A549 (cell line): ENCODE measurements at regions not wholly inside any gene's neighbourhood (a gene's known extent, or its start where the extent isn't known, plus 50 kb on each side); places are given as distances from the start of the nearest gene placed in this dataset.

Source experiments
- ATAC-seq, 2 experiments: fragments of 200-7000 bp in 1 of 2; fragments of >200 bp in 1 of 2; cut with Nextera tagmentation in 1 of 2; cut with Tn5 transposase in 1 of 2; 3 replicates each; pipeline versions ENCODE4 v1.8.0 to v1.9.1; 2018 to 2020; ENCODE audit warnings: mild to moderate bottlenecking in 1 of 2, moderate library complexity in 1 of 2
- CTCF ChIA-PET: fragments of 300-600 bp; sonication (Branson Sonifier 250); formaldehyde crosslinking; extraction: SDS; loops from one replicate; lab custom pipeline; 2021; ENCODE audit warnings: antibody characterized with exemption, inconsistent platforms; lab: Yijun Ruan, JAX
- POLR2A ChIA-PET: fragments of 350-600 bp; formaldehyde crosslinking; extraction: SDS; loops from one replicate; lab custom pipeline; 2021; ENCODE audit warnings: antibody characterized with exemption, inconsistent platforms; lab: Yijun Ruan, JAX
- DNase-seq, 2 experiments: peaks; one replicate each; pipeline versions ENCODE4 v3.0.0 to v3.0.0-alpha.2; 2011 to 2016; ENCODE audit warnings: low read depth in 1 of 2, low spot score in 1 of 2
- FAIRE-seq: peaks from 2 replicates; lab custom pipeline; 2011; peaks lifted over from hg19 to GRCh38; lab: Jason Lieb, UNC
- H3K27ac ChIP-seq, 2 experiments: fragments of >200 bp; sonication (Bioruptor Twin); formaldehyde crosslinking; 3 replicates each; pipeline ENCODE4 v1.5.1; 2016 to 2017
- H3K4me1 ChIP-seq: fragments of >200 bp; sonication (Bioruptor Twin); formaldehyde crosslinking; 3 replicates; pipeline ENCODE4 v1.6.1; 2016
- H3K4me2 ChIP-seq: fragments of >200 bp; sonication (Bioruptor Twin); formaldehyde crosslinking; 3 replicates; pipeline ENCODE4 v1.6.1; 2016
- H3K4me3 ChIP-seq: fragments of >200 bp; sonication (Bioruptor Twin); formaldehyde crosslinking; 3 replicates; pipeline ENCODE4 v1.5.1; 2016
- H3K9me3 ChIP-seq: fragments of >200 bp; sonication (Bioruptor Twin); formaldehyde crosslinking; 3 replicates; pipeline ENCODE4 v1.6.1; 2016
- BCL3 ChIP-seq: fragments of >200 bp; sonication (Bioruptor Twin); formaldehyde crosslinking; IDR thresholded peaks from 3 replicates; pipeline ENCODE4 v1.6.1; 2016
- CBX2 ChIP-seq: fragments of 200-600 bp; sonication (generic); IDR thresholded peaks from 2 replicates; pipeline ENCODE4 v1.6.1; 2016; ENCODE audit warnings: low read depth, mild to moderate bottlenecking, borderline replicate concordance
- CBX8 ChIP-seq: fragments of 200-600 bp; sonication (generic); IDR thresholded peaks from 2 replicates; pipeline ENCODE4 v1.6.1; 2016
- CEBPB ChIP-seq, 2 experiments: fragments of >200 bp in 1 of 2; sonication (Bioruptor Twin) in 1 of 2; formaldehyde crosslinking in 1 of 2; IDR thresholded peaks; 2 replicates each; pipeline ENCODE4 v1.6.1; 2012 to 2016
- CHD4 ChIP-seq: fragments of 200-600 bp; sonication (generic); IDR thresholded peaks from 2 replicates; pipeline ENCODE4 v1.6.1; 2016; ENCODE audit warnings: antibody characterized with exemption, mild to moderate bottlenecking, borderline replicate concordance
- CTCF ChIP-seq: fragments of >200 bp; sonication (Bioruptor Twin); formaldehyde crosslinking; IDR thresholded peaks from 3 replicates; pipeline ENCODE4 v1.5.1; 2016
- EHF ChIP-seq: fragments of 250-450 bp; sonication (Bioruptor Pico); IDR thresholded peaks from 2 replicates; pipeline ENCODE4 v1.5.0; 2020; ENCODE audit warnings: mild to moderate bottlenecking
- EP300 ChIP-seq, 2 experiments: fragments of >200 bp; sonication (Bioruptor Twin); formaldehyde crosslinking; IDR thresholded peaks; 2 replicates in 1 of 2; 3 replicates in 1 of 2; pipeline ENCODE4 v1.6.1; 2016 to 2017
- ESRRA ChIP-seq: fragments of 150-350 bp; IDR thresholded peaks from 2 replicates; pipeline ENCODE4 v1.6.1; 2014; ENCODE audit warnings: mild to moderate bottlenecking, low read length, borderline replicate concordance
- FOSB ChIP-seq: fragments of 250-450 bp; sonication (Bioruptor Pico); IDR thresholded peaks from 2 replicates; pipeline ENCODE4 v1.5.0; 2020; ENCODE audit warnings: mild to moderate bottlenecking, moderate library complexity
- FOSL2 ChIP-seq, 2 experiments: fragments of 450-650 bp in 1 of 2; fragments of >200 bp in 1 of 2; sonication (Bioruptor Twin) in 1 of 2; formaldehyde crosslinking; IDR thresholded peaks; 2 replicates each; pipeline versions ENCODE4 v1.5.0 to v1.6.1; 2016 to 2020; ENCODE audit warnings: mild to moderate bottlenecking in 1 of 2, moderate library complexity in 1 of 2
- HDAC2 ChIP-seq: fragments of 200-600 bp; sonication (generic); IDR thresholded peaks from 2 replicates; pipeline ENCODE4 v1.6.1; 2016
- HEYL ChIP-seq: fragments of 250-450 bp; sonication (Bioruptor Pico); IDR thresholded peaks from 2 replicates; pipeline ENCODE4 v1.8.0; 2021; ENCODE audit warnings: mild to moderate bottlenecking, moderate library complexity
- HMGXB4 ChIP-seq: fragments of 250-450 bp; sonication (Bioruptor Pico); IDR thresholded peaks from 2 replicates; pipeline ENCODE4 v1.5.0; 2021; ENCODE audit warnings: mild to moderate bottlenecking, moderate library complexity, borderline replicate concordance
- HOXA7 ChIP-seq: fragments of 250-450 bp; sonication (Bioruptor Pico); IDR thresholded peaks from 2 replicates; pipeline ENCODE4 v1.5.0; 2020; ENCODE audit warnings: mild to moderate bottlenecking, moderate library complexity
- HOXB13 ChIP-seq: fragments of 250-450 bp; sonication (Bioruptor Pico); IDR thresholded peaks from 2 replicates; pipeline ENCODE4 v1.5.0; 2020; ENCODE audit warnings: low read depth, mild to moderate bottlenecking, moderate library complexity
- HOXB5 ChIP-seq: fragments of 250-450 bp; sonication (Bioruptor Pico); IDR thresholded peaks from 2 replicates; pipeline ENCODE4 v1.5.0; 2020; ENCODE audit warnings: mild to moderate bottlenecking, moderate library complexity
- JUN ChIP-seq, 2 experiments: fragments of >200 bp; sonication (Bioruptor Twin); formaldehyde crosslinking; IDR thresholded peaks; 2 replicates in 1 of 2; 3 replicates in 1 of 2; pipeline ENCODE4 v1.6.1; 2016 to 2017
- JUNB ChIP-seq: fragments of >200 bp; sonication (Bioruptor Twin); formaldehyde crosslinking; IDR thresholded peaks from 2 replicates; pipeline ENCODE4 v1.6.1; 2016
- MAFK ChIP-seq: fragments of 450-650 bp; IDR thresholded peaks from 2 replicates; pipeline ENCODE4 v1.6.1; 2014; ENCODE audit not compliant: partially characterized antibody
- MAZ ChIP-seq: fragments of 150-350 bp; IDR thresholded peaks from 2 replicates; pipeline ENCODE4 v1.6.1; 2014; ENCODE audit warnings: antibody characterized with exemption, low read depth, low read length, borderline replicate concordance
- MYC ChIP-seq: IDR thresholded peaks from 2 replicates; pipeline ENCODE4 v1.6.1; 2012; ENCODE audit warnings: mild to moderate bottlenecking, inconsistent platforms, low read length, improper control_type of control experiment, borderline replicate concordance
- NPAS2 ChIP-seq: fragments of 250-450 bp; sonication (Bioruptor Pico); IDR thresholded peaks from 2 replicates; pipeline ENCODE4 v1.8.0; 2022; ENCODE audit warnings: mild to moderate bottlenecking, moderate library complexity, borderline replicate concordance
- PHF8 ChIP-seq: fragments of 200-600 bp; sonication (generic); IDR thresholded peaks from 2 replicates; pipeline ENCODE4 v1.6.1; 2016; ENCODE audit warnings: low read depth, mild to moderate bottlenecking, antibody characterized with exemption, moderate library complexity, borderline replicate concordance
- RARB ChIP-seq: fragments of 250-450 bp; sonication (Bioruptor Pico); IDR thresholded peaks from 2 replicates; pipeline ENCODE4 v1.8.0; 2021; ENCODE audit warnings: mild to moderate bottlenecking, moderate library complexity
- RNF2 ChIP-seq: fragments of 200-600 bp; sonication (generic); IDR thresholded peaks from 2 replicates; pipeline ENCODE4 v1.6.1; 2016; ENCODE audit warnings: low read depth, mild to moderate bottlenecking, antibody characterized with exemption, moderate library complexity, borderline replicate concordance
- SMC3 ChIP-seq: fragments of >200 bp; sonication (Bioruptor Twin); formaldehyde crosslinking; IDR thresholded peaks from 3 replicates; pipeline ENCODE4 v1.6.1; 2018; ENCODE audit warnings: inconsistent platforms
- SREBF2 ChIP-seq: fragments of 450-650 bp; IDR thresholded peaks from 2 replicates; pipeline ENCODE4 v1.6.1; 2014; ENCODE audit warnings: mild to moderate bottlenecking, moderate library complexity
- ZC3H11A ChIP-seq: fragments of 450-650 bp; IDR thresholded peaks from 2 replicates; pipeline ENCODE4 v1.6.1; 2014; ENCODE audit warnings: antibody characterized with exemption, mild to moderate bottlenecking
- ZSCAN20 ChIP-seq: fragments of 250-450 bp; sonication (Bioruptor Pico); IDR thresholded peaks from 2 replicates; pipeline ENCODE4 v1.8.0; 2022; ENCODE audit warnings: mild to moderate bottlenecking, moderate library complexity
- WGBS: methylation state at CpG from one replicate; pipeline ENCODE4 v1.1.6; 2017; ENCODE audit errors: missing lambda C conversion rate; 5-methylcytosine and 5-hydroxymethylcytosine counted together

- Histone ChIP-seq H3K27ac (no peak overlapping the region), H3K4me1 (no peaks in the 10 kb centered on the region), H3K4me2 (no peak overlapping the region), H3K9me3 (no peaks in the 10 kb centered on the region), H3K4me3 (no peak overlapping the region)
- CTCF ChIA-PET, result interaction anchor here (1.1 kb wide), 1 partner anchor 13 kb away, joined by 3 read pairs; no protein-coding TSS in a partner anchor
- no peak for DNase-seq
- WGBS, result 21% methylated on average over 4 of the region's 4 CpGs
- TF ChIP-seq ZSCAN20 (CRISPR knock-in tag) (no peak), CHD4 (no peak), MYC (no peak), HOXB13 (CRISPR knock-in tag) (no peak), CEBPB (IDR thresholded peaks at IDR 0.05) (no peak), FOSL2 (IDR thresholded peaks at IDR 0.05) (no peak), FOSL2 (CRISPR knock-in tag; IDR thresholded peaks at IDR 0.05) (no peak), PHF8 (no peak), ZC3H11A (no peak), EHF (CRISPR knock-in tag) (no peak), CTCF (no peak), JUN (IDR thresholded peaks at IDR 0.05) (no peak), FOSB (CRISPR knock-in tag) (no peak), SREBF2 (no peak), HMGXB4 (CRISPR knock-in tag) (no peak), SMC3 (no peak), RNF2 (no peak), CBX2 (no peak), HDAC2 (no peak)
- FAIRE-seq, result no peak
- POLR2A ChIA-PET, result no interaction called here
- ATAC-seq, result no peak
These were observed 488.4 kb downstream of the ACTR3B start for GRCh38 chr7:153247926-153248325.

- H3K9me3 ChIP-seq, result no peaks in the 10 kb centered on the region
- ChIA-PET POLR2A (no interaction called here), CTCF (interaction anchor here (0.9 kb wide), 1 partner anchor 44 kb away, joined by 3 read pairs; no protein-coding TSS in a partner anchor)
- no peak overlapping the region for H3K4me3 ChIP-seq
- ATAC-seq (no peak), FAIRE-seq (no peak), DNase-seq (no peak)
- no peaks in the 10 kb centered on the region for H3K4me1 ChIP-seq
- H3K27ac ChIP-seq, result no peak overlapping the region
- no peak overlapping the region for H3K4me2 ChIP-seq
- no peak for TF ChIP-seq JUNB
- TF ChIP-seq HOXA7, result no peak
- TF ChIP-seq ESRRA, result no peak
- TF ChIP-seq JUN (IDR thresholded peaks at IDR 0.05), result no peak
- no peak for TF ChIP-seq BCL3
- no peak for TF ChIP-seq EHF (CRISPR knock-in tag)
- no peak for TF ChIP-seq FOSL2 (IDR thresholded peaks at IDR 0.05)
- no peak for TF ChIP-seq FOSL2 (CRISPR knock-in tag; IDR thresholded peaks at IDR 0.05)
- TF ChIP-seq MAFK, result no peak
- no peak for TF ChIP-seq HOXB5 (CRISPR knock-in tag)
- TF ChIP-seq CBX8, result no peak
- TF ChIP-seq NPAS2 (CRISPR knock-in tag), result no peak
- TF ChIP-seq RARB (CRISPR knock-in tag), result no peak
- no peak for TF ChIP-seq MAZ
- no peak for TF ChIP-seq HEYL (CRISPR knock-in tag)
- TF ChIP-seq SREBF2, result no peak
- TF ChIP-seq EP300 (IDR thresholded peaks at IDR 0.05), result no peak
- TF ChIP-seq CEBPB (IDR thresholded peaks at IDR 0.05), result no peak
- 43% methylated on average over 6 of the region's 6 CpGs for WGBS
These were observed 499.1 kb downstream of the ACTR3B start for GRCh38 chr7:153258686-153259085.
